Endothelial cell of umbilical vein (primary cell): ENCODE measurements at regions not wholly inside any gene's neighbourhood (a gene's known extent, or its start where the extent isn't known, plus 50 kb on each side); places are given as distances from the start of the nearest gene placed in this dataset.

Experiments
- BruUV-seq: library from RNA; stranded (reverse); fragments of 400-500 nt; replicated peaks from 2 replicates; lab custom pipeline; 2021; lab: Mats Ljungman, UMichigan
- CTCF ChIA-PET: fragments of 300-600, 350-600 bp; sonication (Branson Sonifier 250); formaldehyde crosslinking; loops from one replicate; lab custom pipeline; 2021; ENCODE audit warnings: antibody characterized with exemption, inconsistent platforms; lab: Charles Lee
- POLR2A ChIA-PET: fragments of 300-600, 350-600 bp; sonication (Branson Sonifier 250); formaldehyde crosslinking; loops from one replicate; lab custom pipeline; 2021; ENCODE audit warnings: antibody characterized with exemption, inconsistent platforms; lab: Charles Lee
- DNase-seq: peaks from one replicate; pipeline ENCODE4 v3.0.0-alpha.2; 2011; ENCODE audit warnings: low read depth, low spot score
- FAIRE-seq: peaks from 2 replicates; lab custom pipeline; 2011; peaks lifted over from hg19 to GRCh38; lab: Jason Lieb, UNC
- H2AFZ ChIP-seq: 2 replicates; pipeline ENCODE4 v1.6.0; 2012; ENCODE audit warnings: low read depth, low read length, control low read depth, inconsistent platforms
- H3K27ac ChIP-seq: 2 replicates; pipeline ENCODE4 v1.5.1; 2011; ENCODE audit warnings: low read depth, mild to moderate bottlenecking, control low read depth, low read length, moderate library complexity; ENCODE audit not compliant: insufficient read depth
- H3K27me3 ChIP-seq, 2 experiments: 2 replicates each; pipeline versions ENCODE4 v1.6.0 to v1.6.1; 2011; ENCODE audit warnings: low read length in 2 of 2, mixed read lengths in 1 of 2; ENCODE audit not compliant: control insufficient read depth in 2 of 2, insufficient read depth in 2 of 2
- H3K36me3 ChIP-seq, 2 experiments: 2 replicates in 1 of 2; 3 replicates in 1 of 2; pipeline ENCODE4 v1.5.1; 2011; ENCODE audit warnings: low read length in 2 of 2, mild to moderate bottlenecking in 1 of 2, moderate library complexity in 1 of 2; ENCODE audit not compliant: control insufficient read depth in 2 of 2, insufficient read depth in 2 of 2; ENCODE audit errors: extremely low read depth in 1 of 2
- H3K4me1 ChIP-seq: 3 replicates; pipeline ENCODE4 v1.5.1; 2011; ENCODE audit warnings: mild to moderate bottlenecking, low read length; ENCODE audit not compliant: control insufficient read depth, insufficient read depth; ENCODE audit errors: extremely low read depth
- H3K4me2 ChIP-seq: 2 replicates; pipeline ENCODE4 v1.6.1; 2011; ENCODE audit warnings: low read length, control low read depth, mixed read lengths; ENCODE audit not compliant: insufficient read depth
- H3K4me3 ChIP-seq, 3 experiments: fragments of 200-600 bp in 1 of 3; sonication (generic), shearing (Covaris generic) in 1 of 3; replicated peaks in 1 of 3; 2 replicates each; pipeline ENCODE4 v1.5.1; 2011 to 2016; ENCODE audit warnings: control low read depth in 3 of 3, low read length in 3 of 3, mild to moderate bottlenecking in 2 of 3, inconsistent platforms in 1 of 3, low read depth in 1 of 3, moderate library complexity in 1 of 3; ENCODE audit not compliant: insufficient read depth in 1 of 3
- H3K79me2 ChIP-seq: 2 replicates; pipeline ENCODE4 v1.6.0; 2012; ENCODE audit warnings: low read length, inconsistent platforms; ENCODE audit not compliant: control insufficient read depth, insufficient read depth
- H3K9ac ChIP-seq: replicated peaks from 2 replicates; pipeline ENCODE3; 2011; ENCODE audit warnings: low read length, control low read depth; ENCODE audit not compliant: insufficient read depth; ENCODE audit errors: extremely low read depth
- H3K9me1 ChIP-seq: replicated peaks from 3 replicates; pipeline ENCODE4 v1.6.0; 2011; ENCODE audit warnings: mild to moderate bottlenecking, low read length; ENCODE audit not compliant: control insufficient read depth, insufficient read depth; ENCODE audit errors: extremely low read depth
- H3K9me3 ChIP-seq: replicated peaks from 2 replicates; pipeline ENCODE4 v1.5.1; 2012; ENCODE audit warnings: low read length, inconsistent platforms; ENCODE audit not compliant: control insufficient read depth, insufficient read depth
- H4K20me1 ChIP-seq: replicated peaks from 2 replicates; pipeline ENCODE3; 2011; ENCODE audit warnings: mild to moderate bottlenecking, low read length; ENCODE audit not compliant: control insufficient read depth, insufficient read depth; ENCODE audit errors: extremely low read depth
- CTCF ChIP-seq, 2 donors: IDR thresholded peaks; 1 replicate in 1 of 2; 2 replicates in 1 of 2; pipeline ENCODE4 v1.5.1; 2011; ENCODE audit warnings: low read length in 2 of 2, mild to moderate bottlenecking in 2 of 2, moderate library complexity in 2 of 2, control low read depth in 1 of 2, inconsistent platforms in 1 of 2, low read depth in 1 of 2; ENCODE audit not compliant: insufficient read depth in 1 of 2; ENCODE audit errors: extremely low read depth in 1 of 2
- EZH2 ChIP-seq: IDR thresholded peaks from 2 replicates; pipeline ENCODE4 v1.6.1; 2012; ENCODE audit warnings: borderline replicate concordance, low read depth, mild to moderate bottlenecking, moderate library complexity, low read length, inconsistent platforms; ENCODE audit not compliant: severe bottlenecking
- FOS ChIP-seq: IDR thresholded peaks from 2 replicates; pipeline ENCODE4 v1.6.1; 2011; ENCODE audit warnings: mild to moderate bottlenecking, low read length, moderate library complexity, borderline replicate concordance; ENCODE audit not compliant: insufficient read depth
- GATA2 ChIP-seq: IDR thresholded peaks from 2 replicates; pipeline ENCODE4 v1.7.0; 2011; ENCODE audit warnings: low read depth, mild to moderate bottlenecking, moderate library complexity, mixed read lengths, low read length; ENCODE audit not compliant: insufficient read length, insufficient read depth
- JUN ChIP-seq: IDR thresholded peaks from 2 replicates; pipeline ENCODE4 v1.6.1; 2011; ENCODE audit warnings: borderline replicate concordance, low read depth; ENCODE audit not compliant: insufficient read length, insufficient read depth
- MAX ChIP-seq: IDR thresholded peaks from 2 replicates; pipeline ENCODE4 v1.6.1; 2011; ENCODE audit not compliant: insufficient read depth, insufficient read length
- MYC ChIP-seq: IDR thresholded peaks from one replicate; pipeline ENCODE4 v1.6.1; 2011; ENCODE audit warnings: mild to moderate bottlenecking, low read depth, low read length
- POLR2A ChIP-seq: IDR thresholded peaks from 2 replicates; pipeline ENCODE4 v1.6.1; 2012; ENCODE audit warnings: low read depth, mild to moderate bottlenecking, control low read depth, low read length
- POLR2AphosphoS5 ChIP-seq: IDR thresholded peaks from 2 replicates; pipeline ENCODE4 v1.6.1; 2012; ENCODE audit warnings: low read depth, mild to moderate bottlenecking, control low read depth, low read length, moderate library complexity; ENCODE audit not compliant: insufficient read depth
- dilution Hi-C: fragments of 300-500 bp; cut with MboI; formaldehyde crosslinking; loops from one replicate; pipeline ENCODE4 v1.15.0; 2019; ENCODE audit warnings: low sequenced_read_pairs; ENCODE audit not compliant: extremely low pct_ligation_motif_present
- intact Hi-C: fragments of 100-400 bp; cut with micrococcal nuclease; formaldehyde crosslinking; loops from one replicate; pipeline ENCODE4 v1.10.0; 2022

GRCh38 chr6:54587277-54587676 is 259.3 kb upstream of the FAM83B start:
- H3K4me3 ChIP-seq, result no peak overlapping the region
- no peak overlapping the region for H3K4me2 ChIP-seq
- no peaks in the 10 kb centered on the region for H3K9me1 ChIP-seq
- dilution Hi-C loops (no loop called here), intact Hi-C loops (no loop called here)
- CTCF ChIA-PET, result interaction anchor here (0.9 to 2.6 kb wide), 4 partner anchors 11 to 601 kb away, joined by 3 to 11 read pairs (median 3); no protein-coding TSS in a partner anchor
- H2AFZ ChIP-seq, result no peak overlapping the region
- H3K9me3 ChIP-seq, result no peaks in the 10 kb centered on the region
- H3K27ac ChIP-seq, result no peak overlapping the region
- FAIRE-seq (no peak), DNase-seq (no peak)
- TF ChIP-seq JUN (no peak), MAX (no peak), FOS (no peak), POLR2A (no peak), CTCF (IDR thresholded peaks at IDR 0.05; ENCODE audit: extremely low read depth in 1 of 2, insufficient read depth in 1 of 2, low read depth in 1 of 2, low read length in 2 of 2) (no peak), EZH2 (no peak), POLR2AphosphoS5 (no peak), MYC (no peak), GATA2 (no peak)
- no peaks in the 10 kb centered on the region for H3K4me1 ChIP-seq
- no peaks in the 10 kb centered on the region for H3K79me2 ChIP-seq
- no TSS peak for BruUV-seq
- no peaks in the 10 kb centered on the region for H3K27me3 ChIP-seq
- POLR2A ChIA-PET, result no interaction called here
- H3K9ac ChIP-seq, result no peak overlapping the region
- no peaks in the 10 kb centered on the region for H4K20me1 ChIP-seq
- H3K36me3 ChIP-seq, result no peaks in the 10 kb centered on the region
